GM12865 (cell line): ENCODE measurements at regions not wholly inside any gene's neighbourhood (a gene's known extent, or its start where the extent isn't known, plus 50 kb on each side); places are given as distances from the start of the nearest gene placed in this dataset.

Experiments used
- DNase-seq: peaks from one replicate; pipeline ENCODE4 v3.0.0; 2010; ENCODE audit warnings: low read depth
- H3K4me3 ChIP-seq: 2 replicates; pipeline ENCODE4 v1.5.1; 2011; ENCODE audit warnings: mild to moderate bottlenecking, low read depth, low read length, control low read depth
- TF ChIP-seq, protein P1 (sequence below): IDR thresholded peaks from 2 replicates; pipeline ENCODE4 v1.5.1; 2011; ENCODE audit warnings: low read length, control low read depth, low read depth, inconsistent platforms; ENCODE audit not compliant: insufficient read depth; ENCODE audit errors: missing control alignments

- no peak overlapping the region for H3K4me3 ChIP-seq
- no peak for DNase-seq
- TF ChIP-seq, protein P1, sequence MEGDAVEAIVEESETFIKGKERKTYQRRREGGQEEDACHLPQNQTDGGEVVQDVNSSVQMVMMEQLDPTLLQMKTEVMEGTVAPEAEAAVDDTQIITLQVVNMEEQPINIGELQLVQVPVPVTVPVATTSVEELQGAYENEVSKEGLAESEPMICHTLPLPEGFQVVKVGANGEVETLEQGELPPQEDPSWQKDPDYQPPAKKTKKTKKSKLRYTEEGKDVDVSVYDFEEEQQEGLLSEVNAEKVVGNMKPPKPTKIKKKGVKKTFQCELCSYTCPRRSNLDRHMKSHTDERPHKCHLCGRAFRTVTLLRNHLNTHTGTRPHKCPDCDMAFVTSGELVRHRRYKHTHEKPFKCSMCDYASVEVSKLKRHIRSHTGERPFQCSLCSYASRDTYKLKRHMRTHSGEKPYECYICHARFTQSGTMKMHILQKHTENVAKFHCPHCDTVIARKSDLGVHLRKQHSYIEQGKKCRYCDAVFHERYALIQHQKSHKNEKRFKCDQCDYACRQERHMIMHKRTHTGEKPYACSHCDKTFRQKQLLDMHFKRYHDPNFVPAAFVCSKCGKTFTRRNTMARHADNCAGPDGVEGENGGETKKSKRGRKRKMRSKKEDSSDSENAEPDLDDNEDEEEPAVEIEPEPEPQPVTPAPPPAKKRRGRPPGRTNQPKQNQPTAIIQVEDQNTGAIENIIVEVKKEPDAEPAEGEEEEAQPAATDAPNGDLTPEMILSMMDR: no peak
Observed at GRCh38 chr17:77753691-77754245, 204.7 kb upstream of the TNRC6C start.

- TF ChIP-seq, protein P1: no peak
- DNase-seq: no peak
Observed at GRCh38 chr17:77754956-77755355, 203.5 kb upstream of the TNRC6C start.

DNA sequence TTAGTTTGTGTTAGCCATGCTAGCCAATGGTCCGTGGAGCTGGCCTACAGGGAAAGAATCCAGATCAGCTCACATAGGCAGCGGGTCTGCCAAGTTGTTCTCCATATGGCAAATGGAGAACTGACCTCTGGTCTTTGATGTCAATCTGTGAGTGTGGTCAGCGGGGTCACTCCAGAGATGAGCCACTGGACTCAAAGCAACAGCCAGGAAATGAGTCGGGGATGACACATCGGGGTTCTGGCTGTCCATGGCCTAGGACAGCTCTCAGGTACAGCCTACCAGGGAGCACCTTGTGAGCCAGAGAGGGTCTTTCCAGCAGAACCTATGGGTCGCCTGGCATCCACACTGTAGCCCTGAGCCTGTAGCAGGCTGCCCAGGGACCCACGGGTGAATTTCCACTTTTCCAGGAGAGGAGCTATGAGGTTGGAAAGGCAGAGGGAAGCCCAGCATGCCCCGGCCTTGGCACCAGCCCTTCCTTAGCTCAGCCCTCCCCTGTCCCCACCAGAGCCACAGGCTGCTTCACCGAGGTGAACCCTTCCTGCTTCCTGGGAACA is 203.0 kb upstream of the TNRC6C start:
- no peak for DNase-seq
- TF ChIP-seq, protein P1: no peak
- H3K4me3 ChIP-seq: no peak overlapping the region

More at GRCh38 chr17:77754956-77755355, 203.5 kb upstream of the TNRC6C start:
- no peak overlapping the region for H3K4me3 ChIP-seq

- no peak overlapping the region for H3K4me3 ChIP-seq
- TF ChIP-seq, protein P1: no peak
- DNase-seq: no peak
Observed at GRCh38 chr17:77756028-77756427, 202.5 kb upstream of the TNRC6C start.

- TF ChIP-seq, protein P1: no peak
- no peak for DNase-seq
- H3K4me3 ChIP-seq: no peak overlapping the region
Observed at GRCh38 chr17:77756846-77757560, 201.5 kb upstream of the TNRC6C start.

GRCh38 chr17:77757561-77757898 is 201.0 kb upstream of the TNRC6C start:
- TF ChIP-seq, protein P1: no peak
- H3K4me3 ChIP-seq: no peak overlapping the region
- DNase-seq: no peak
